Fibroblast of skin of right biceps (primary cell): ENCODE measurements at regions not wholly inside any gene's neighbourhood (a gene's known extent, or its start where the extent isn't known, plus 50 kb on each side); places are given as distances from the start of the nearest gene placed in this dataset.

ENCODE experiments used
- DNase-seq: peaks from one replicate; pipeline ENCODE4 v3.0.0-alpha.2; 2013

DNA sequence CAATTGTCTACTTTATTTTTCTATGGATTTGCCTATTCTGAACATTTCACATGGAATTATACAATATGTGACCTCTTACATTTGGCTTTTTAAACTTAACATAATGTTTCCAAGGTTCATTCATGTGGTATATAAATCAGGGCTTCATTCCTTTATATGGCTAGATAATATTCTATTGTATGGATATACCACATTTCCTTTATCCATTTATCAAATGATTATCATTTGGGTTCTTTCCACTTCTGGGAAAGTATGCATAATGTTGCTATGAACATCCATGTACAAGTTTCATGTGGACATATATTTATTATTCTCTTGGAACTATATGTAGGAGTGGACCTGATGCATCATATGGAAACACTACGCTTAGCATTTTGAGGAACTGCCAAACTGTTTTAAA lies 99.7 kb upstream of the NCKAP5 start:
- DNase-seq, result no peak

DNA sequence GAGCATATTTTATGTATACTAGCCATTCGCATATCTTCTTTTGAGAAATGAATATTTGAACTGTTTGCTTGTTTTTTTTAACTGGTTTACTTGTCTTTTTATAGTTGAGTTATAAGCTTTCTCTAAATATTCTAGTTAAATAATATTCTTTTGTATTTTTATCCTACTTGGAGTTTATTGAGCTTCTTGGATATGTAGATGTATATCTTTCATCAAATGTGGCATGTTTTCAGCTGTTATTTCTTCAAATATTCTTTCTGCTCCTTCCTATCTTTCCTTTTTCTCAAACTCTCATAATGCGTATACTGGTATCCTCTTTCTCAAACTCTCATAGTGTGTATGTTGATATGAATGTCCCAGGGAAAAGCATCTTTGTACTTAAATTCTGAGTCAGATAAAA lies 100.3 kb upstream of the NCKAP5 start:
- DNase-seq, result no peak

DNA sequence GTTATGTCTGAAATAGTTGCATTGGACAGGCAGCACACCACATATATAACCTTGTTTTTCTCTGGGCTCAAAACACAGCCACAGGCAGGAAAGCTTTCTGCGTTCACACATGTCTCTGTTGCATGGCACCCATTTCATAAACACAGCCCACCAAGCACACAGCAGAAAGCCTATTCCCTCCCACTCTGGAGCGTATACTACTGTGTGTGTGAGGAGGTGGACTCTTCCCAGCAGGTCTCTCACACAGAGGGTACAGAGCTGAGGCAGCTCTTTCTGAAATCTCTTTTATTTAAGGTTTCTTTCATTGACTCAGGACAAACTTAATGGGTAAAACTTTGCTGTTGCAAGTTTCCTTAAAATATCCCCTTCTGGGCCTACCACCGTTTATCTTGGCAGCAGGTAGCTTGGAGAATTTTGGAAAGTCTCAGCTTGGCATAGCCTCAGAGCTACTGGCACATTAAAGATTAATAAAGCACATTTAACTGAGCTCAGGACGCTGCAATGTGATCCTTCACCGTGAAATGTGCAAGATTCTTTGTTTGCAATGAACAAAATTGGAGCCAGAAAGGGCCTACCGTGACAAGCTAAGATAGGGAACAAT lies 105.1 kb upstream of the NCKAP5 start:
- no peak for DNase-seq

DNA sequence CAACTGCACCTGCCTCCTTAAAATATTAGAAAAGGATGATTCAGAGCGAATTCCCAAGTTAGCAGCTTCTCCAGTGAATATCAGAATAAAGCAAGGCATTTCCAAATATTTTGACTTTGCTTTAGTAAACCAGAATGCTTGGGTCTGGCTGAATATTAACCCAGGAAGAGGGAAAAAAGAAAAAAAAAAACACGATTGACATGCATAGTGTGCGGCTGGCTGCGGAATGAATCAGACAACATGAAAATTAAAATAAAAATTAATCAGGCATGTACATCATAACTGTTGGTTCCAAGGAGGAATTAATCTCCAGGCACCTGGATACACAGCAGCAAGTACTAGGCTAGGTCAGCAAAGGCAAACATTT lies 105.8 kb upstream of the NCKAP5 start:
- no peak for DNase-seq

DNA sequence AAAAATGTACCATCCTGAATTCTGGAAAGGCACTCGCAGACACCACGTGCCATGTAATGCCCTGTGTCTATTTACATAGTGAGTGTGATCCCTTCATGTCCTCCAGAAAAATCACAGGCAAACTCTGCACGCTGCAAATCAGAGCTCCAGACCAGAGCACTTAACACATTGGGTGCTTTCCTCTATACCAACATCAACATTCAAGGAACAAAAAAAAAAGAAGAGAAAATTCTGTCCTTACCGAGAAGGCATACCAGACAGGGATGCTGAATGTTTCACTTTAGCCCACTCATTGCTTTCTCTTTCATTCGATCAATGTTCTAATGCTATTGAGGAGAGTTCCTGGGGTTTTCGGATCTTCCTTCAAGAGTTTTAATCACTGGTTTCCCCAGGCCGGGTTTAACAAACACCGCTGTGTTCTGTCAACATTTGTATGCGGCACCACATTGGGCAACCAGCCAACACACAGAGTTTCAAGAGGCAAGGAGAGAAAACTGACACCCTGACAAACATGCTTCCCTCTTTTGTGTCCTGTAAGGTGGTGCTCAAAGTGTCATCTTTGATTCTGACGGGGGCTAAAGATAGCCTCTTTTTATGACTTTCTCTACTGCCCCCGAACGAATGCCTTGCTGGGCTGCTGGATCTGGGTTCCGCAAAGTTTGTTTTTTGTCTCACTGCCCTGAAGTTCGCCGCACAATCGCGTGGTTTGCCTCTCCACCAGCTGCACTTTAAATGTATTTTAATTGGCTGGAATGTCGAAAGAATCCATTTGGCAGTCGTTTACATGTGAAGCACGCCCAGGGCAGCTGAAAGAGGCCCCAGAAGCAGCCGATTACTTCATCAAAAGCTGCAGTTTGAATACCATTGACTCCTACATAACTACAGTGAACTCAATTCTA lies 106.4 kb upstream of the NCKAP5 start:
- DNase-seq, result peak; percentile 95

DNA sequence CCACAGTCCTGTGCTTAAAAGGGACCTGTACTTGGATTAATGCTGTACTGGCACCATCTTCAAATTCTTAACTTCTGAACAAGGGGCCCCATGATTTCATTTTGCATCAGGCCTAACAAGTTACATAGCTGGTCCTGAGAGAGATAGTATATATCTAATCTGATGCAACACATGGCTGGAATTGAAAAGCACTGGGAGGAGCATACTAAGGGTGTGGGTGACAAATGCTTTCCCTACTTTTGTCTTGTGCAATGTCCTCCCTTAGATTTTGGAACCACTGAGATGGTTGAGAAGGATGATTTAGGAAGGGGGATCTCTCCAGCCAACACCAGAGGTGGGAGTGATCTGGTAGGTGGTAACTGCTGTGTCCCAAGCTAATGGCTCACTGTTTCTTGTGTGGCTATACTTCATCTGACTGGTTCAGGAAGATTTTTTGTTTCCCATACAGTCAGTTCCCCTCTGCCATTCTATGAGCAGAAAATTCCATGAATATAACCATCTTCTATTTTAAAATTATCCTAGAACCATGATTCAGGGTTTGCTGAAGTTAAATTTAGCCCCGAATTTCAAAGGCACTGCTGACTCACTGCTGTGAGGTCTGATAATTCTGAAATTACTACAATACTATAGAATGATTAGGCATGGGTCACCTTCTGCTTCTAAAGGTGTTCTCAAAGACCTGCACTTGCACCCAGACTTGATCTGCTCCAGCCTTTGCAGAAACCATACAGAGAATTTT lies 108.3 kb upstream of the NCKAP5 start:
- peak; percentile 92 for DNase-seq

DNA sequence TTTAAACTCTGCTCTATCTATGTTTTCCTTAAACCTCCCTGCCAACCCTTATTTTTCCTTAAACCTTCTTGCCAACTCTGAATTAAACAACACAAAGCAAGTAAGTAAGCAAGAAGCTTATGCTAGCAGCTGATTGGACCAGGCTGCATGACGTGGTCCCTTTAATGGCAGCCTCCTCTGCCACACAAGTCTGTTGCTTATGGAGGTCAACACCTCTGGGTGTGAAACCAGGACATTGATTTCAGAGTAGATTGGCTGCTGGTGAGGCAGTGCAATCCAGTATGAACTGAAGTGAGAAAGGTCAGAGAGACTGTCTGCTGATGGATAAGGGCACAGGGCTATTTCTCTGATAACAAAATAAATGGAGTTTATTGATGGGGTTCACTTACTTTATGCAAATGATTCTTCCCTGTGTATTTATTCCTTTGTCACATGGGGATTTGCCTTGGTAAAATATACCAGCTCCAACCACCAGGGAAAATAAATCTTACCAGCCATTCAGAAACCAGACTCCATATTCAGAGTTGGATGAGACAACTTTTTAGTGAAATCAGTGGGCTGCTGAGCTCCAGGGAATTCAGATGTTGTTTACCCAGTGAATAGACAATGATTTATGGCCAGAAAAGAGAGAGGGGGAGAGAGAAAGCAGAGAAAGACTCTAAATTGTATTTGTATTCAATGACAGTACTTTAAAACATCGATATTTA lies 112.2 kb upstream of the NCKAP5 start:
- no peak for DNase-seq

DNA sequence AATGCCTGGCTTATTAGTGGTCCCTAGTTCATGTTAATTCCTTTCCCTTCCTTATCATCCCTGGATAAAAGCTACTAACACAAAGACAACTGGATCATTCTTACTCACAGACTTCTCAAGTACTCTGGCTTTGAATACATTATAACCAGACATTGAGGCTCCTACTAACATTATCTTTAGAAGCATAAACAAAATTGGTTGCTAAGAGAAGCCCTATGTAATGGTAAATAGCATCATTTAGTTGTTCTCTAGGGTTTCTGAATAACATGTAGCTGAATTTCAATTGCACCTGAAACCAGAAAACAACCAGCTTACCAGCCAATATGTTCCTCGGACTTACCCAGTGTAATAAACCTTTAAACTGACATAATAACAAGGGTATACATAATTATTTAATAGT lies 114.1 kb upstream of the NCKAP5 start:
- no peak for DNase-seq

DNA sequence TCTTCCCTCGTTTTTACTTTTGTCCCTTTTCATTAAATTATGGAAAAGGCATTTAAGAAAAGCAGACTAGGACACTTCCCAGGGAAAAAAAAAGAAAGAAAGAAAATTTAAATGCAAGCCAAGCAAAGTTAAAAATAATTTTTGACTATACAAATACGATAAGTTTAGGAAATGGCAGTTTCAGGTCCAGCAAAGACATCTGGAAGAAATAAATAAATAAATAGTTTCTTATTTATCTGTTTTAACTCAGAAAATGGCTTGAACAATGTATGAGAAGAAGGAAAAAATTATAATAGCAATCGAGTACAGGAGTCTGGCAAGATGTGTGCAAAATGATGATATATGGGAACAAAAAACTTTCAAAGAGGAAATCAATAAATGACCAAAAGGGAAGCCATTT lies 114.6 kb upstream of the NCKAP5 start:
- DNase-seq, result no peak

DNA sequence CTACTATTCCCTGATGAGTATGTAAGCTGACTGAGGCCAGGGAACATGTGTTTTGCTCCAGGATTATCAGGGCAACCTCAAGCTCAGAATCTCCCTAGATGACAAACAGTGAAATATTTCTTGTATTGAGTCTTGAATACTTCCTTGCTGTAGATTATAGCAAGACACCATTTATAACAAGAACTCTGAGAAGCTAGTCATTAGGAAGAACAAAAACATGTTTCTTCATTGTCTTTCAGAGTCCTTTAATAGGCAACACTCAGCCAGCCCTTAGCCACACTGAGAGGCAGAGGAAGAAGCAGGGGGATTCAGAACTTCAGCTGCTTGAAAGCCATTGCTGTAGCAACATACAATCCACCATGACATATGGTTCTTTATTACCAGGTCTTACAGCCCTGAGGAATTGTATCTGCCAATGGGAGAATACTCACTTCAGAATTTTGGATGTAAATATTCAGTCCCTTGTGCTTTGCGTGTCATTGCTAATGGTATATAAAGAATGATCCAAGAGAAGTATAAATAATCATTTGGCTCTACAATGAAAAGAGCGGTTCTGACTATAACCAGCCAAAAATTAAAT lies 117.5 kb upstream of the NCKAP5 start:
- DNase-seq, result no peak

DNA sequence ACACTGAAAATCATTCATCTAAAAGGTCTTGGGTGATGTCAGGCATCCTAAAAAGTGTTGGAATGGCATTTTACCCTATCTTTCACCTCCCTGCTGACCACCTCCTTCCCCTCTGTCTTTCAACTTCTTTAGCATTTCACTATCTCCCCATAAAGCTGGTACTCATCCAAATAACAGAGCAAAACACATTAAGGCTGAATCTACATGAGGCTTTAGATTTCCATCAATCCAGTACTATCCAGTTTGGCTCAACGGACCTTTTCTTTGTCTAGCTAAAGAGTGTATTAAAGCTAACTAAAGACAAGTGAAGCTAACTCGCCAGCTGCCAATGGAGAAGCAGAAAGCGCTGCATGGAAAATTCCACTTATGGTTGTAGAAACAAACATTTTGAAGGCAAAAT lies 122.5 kb upstream of the NCKAP5 start:
- no peak for DNase-seq

DNA sequence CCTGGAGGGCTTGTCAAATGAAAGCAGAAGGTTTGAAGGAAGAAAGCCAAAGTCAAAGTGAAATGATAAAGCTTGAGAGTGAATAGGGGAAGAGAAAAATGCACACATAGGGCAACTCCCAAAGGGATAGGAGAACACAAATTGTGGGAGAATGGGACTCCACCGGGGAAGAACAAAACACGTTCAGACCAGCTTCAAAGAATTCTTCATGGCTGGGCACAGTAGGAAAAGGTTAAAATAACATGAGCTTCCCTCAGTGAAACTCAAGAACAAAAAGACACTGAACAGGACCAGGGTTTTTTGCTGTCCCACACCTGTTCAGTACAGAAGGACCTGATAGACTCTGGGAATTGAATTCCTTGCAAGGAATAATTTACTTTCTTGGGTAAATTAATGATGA lies 123.1 kb upstream of the NCKAP5 start:
- DNase-seq, result no peak

DNA sequence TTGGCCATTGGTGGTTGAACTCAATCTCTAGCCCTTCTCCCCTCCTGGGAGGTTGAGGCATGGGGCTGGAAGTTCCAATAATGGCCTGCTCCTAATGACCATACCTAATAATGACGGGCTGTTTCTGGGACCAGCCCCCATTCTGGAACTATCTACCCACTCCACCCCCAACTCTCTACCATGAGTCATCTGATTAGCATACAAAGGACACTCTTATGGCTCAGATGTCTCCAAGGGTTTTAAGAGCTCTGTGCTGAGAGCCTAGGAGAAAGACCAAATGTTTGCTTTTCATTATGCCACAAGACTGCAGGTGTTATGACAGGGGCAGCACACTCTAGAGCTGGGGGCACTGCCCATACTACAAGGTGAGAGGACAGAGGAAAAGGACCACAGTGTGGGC lies 137.0 kb upstream of the NCKAP5 start:
- no peak for DNase-seq

DNA sequence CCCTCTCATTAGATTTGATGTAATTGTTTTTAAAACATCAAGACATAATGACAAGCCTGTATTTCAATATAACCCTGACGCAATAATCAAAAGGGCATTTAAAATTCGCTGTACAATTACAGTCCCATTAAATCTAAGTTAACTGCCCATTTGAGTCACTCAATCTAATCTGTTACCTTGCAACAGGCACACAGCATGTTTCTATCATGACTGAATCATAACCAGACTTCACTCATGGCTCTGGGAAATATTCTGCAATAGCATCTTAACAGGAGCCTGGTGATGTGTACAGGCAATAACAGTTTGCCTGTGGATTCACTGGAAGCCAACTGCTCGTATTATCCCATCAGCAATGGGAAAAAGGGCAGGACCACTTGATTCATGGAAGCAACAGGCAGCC lies 142.3 kb upstream of the NCKAP5 start:
- DNase-seq, result peak; percentile 47

DNA sequence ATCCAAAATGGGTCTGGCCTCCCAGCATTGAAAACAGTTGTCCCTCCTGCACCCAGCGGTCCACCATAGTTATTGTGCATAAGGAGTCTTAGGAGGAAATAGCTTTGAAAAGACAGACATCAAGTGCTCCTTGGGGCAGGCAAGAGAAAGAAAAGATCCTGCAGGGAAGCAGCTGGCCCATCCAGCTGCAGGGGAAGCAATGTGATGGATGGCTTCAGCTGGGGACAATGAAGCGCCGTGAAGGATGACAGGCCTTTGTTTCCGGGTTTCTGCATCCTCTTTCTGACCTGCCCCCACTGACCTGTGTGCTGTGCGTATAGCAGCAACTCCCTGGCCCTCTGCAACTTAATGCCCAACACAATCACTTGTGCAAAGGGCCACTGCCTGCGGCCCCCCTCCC lies 142.9 kb upstream of the NCKAP5 start:
- DNase-seq, result no peak

DNA sequence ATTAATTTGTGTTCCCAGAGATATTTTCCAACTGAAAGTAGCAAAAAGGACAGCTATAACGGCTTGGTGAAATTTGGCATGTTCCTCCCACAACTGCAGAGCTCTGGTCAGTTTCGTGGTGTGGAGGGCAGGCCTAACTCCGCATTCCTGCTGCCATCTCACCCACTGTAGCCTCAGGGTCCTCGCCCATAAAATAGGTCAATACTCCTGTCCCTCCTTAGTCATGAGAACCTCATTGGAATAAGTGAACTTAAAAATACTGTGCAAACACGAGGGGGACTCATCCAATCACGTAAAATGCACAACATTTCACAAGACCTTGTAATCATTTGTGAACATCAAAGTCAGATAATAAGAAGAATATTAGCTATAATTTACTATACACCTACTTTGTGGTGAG lies 143.5 kb upstream of the NCKAP5 start:
- no peak for DNase-seq

DNA sequence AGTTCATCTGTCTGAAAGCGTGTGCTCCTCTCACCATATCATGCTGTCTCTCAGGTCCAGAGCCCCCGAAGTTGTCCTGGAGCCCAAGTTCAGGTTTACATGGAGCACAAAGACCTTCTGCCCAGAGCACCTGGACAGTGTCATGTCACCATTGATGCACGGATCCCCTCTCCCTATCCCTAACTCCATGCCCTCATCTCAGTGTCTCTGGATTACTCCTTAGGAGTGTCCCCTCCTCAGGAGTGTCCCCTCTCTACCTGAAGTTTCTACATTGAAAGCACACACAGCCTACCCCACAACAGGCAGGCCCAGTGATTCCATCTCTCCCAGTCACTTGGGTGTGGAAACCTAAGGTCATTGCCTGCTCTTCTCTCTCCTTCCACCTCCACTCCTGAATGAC lies 144.1 kb upstream of the NCKAP5 start:
- no peak for DNase-seq

DNA sequence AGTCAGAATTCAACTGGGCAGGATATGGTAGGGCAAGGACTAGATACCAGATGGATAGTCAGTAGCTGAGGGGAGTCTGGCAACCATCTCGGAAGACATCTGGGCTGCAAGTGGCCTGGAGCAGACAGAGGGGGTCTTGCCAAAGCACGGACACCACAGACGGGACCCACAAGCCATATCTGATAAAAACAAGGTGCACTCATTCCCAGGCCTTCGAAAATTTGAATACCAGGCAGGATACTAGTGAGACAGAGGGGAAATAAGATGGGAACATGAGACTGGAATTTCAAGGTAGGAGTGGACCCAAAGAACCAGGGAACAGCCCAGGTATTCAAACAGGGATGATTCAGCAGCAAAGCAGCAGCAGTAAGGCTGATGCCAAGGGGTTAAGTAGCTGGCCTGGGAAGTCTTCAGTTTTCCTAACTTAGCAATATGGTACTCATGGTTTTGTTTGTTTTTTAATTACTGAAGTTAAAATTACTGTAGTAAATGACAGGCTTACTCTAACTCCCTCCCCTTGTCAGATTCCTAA lies 144.9 kb upstream of the NCKAP5 start:
- no peak for DNase-seq

DNA sequence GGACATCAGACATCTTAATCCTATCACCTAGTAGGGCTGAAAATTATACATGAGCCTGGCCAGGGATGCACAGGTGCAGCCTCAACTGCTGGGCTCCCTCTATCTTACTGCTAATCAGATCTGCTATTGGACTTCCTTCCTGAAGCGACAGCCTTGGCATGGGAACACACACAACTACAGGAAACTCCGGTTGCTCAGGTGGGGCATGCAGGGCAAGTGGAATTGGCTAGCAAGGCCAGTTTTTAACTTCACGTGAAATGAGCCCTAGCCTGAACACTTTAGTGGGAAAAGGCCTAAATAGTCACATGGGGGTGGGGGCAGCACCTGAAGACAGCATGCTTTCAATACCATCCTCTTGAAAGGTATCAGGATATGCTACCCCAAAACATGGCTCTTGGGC lies 147.9 kb upstream of the NCKAP5 start:
- no peak for DNase-seq

DNA sequence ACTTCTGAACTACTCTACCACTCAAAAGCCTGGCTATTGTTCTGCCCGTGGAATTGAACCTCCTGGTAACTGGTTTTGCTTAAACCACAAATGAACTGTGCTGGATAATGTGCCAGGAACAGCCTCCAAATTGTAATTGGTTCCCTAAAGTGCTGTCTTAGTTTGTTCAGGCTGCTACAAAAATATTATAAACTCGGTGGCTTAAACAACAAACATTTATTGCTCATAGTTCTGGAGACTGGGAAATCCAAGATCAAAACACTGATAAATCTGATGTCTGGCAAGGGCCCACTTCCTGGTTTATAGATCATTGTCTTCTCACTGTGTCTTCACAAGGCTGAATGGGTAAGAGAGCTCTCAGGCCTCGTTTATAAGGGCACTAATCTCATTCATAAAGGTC lies 149.2 kb upstream of the NCKAP5 start:
- peak; percentile 64 for DNase-seq

DNA sequence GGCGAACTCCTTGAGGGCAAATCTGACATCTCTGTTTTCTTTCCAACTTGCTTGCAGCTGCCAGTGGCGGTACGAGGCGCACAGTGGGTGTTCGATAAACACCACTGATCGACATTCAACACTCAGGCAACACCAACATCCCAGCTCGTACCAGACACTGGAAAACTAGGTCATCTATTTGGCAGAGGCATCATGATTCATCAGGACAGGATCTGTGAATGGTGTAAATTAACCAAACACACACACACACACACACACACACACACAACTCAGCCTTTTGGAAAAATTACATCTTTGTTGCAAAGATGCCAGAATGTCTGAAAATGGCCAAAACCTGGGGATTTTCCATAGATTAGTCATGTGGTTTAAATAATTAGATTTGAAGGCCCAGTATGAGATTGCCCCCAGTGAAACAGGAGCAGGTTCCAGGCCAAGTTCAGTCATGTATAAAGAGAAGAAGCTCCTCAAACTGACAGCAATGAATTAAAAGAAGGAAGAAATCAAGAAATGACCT lies 150.5 kb upstream of the NCKAP5 start:
- peak; percentile 97 for DNase-seq

DNA sequence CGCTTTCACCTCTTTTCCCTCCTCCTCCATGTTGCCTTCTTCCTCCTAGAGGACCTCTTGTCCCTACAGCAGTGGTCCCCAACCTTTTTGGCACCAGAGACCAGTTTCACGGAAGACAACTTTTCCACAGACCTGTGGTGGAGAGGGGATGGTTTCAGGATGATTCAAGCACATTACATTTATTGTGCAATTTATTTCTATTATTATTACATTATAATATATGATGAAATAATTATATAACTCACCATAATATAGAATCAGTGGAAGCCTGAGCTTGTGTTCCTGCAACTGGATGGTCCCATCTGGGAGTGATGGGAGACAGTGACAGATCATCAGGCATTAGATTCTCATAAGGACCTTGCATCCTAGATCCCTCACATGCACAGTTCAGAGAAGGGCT lies 152.2 kb upstream of the NCKAP5 start:
- DNase-seq, result no peak

DNA sequence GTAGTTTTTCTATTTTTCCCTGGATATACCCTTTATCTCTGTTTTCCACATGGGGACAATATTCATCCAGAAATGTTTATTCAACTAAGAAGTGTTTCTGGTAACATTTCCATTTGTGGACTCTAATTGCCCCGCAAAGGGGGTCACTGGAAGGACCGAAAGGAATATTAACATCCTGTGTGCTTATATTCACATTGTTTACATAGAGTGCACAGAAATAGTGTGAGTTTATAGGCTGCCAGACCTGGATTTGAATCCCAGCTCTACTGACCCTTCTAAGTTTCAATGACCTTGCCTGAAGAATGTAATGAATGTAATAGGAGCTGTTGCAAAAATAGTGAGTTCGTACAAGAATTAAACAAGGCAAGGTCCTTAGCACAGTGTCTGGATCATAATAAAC lies 152.9 kb upstream of the NCKAP5 start:
- no peak for DNase-seq
